Ascending aorta (tissue), 2 donors: ENCODE measurements at regions not wholly inside any gene's neighbourhood (a gene's known extent, or its start where the extent isn't known, plus 50 kb on each side); places are given as distances from the start of the nearest gene placed in this dataset.

Source experiments
- DNase-seq, 2 donors: peaks; one replicate each; pipeline ENCODE4 v3.0.0-alpha.2; 2019; ENCODE audit warnings: low spot score in 2 of 2
- H3K27ac ChIP-seq, 2 donors: fragments of 200-600 bp; sonication (generic); one replicate each; pipeline ENCODE4 v1.5.1; 2016 to 2017; ENCODE audit warnings: mild to moderate bottlenecking in 1 of 2
- H3K27me3 ChIP-seq: fragments of 200-600 bp; sonication (generic); one replicate; pipeline ENCODE4 v1.5.1; 2017
- H3K36me3 ChIP-seq, 2 donors: fragments of 200-600 bp; sonication (generic); one replicate each; pipeline ENCODE4 v1.5.1; 2016
- H3K4me1 ChIP-seq, 2 donors: fragments of 200-600 bp; sonication (generic); one replicate each; pipeline ENCODE4 v1.5.1; 2016 to 2017; ENCODE audit warnings: mild to moderate bottlenecking in 1 of 2
- H3K4me3 ChIP-seq, 2 donors: fragments of 200-600 bp; sonication (generic); one replicate each; pipeline ENCODE4 v1.5.1; 2016 to 2017; ENCODE audit warnings: mild to moderate bottlenecking in 1 of 2
- H3K9me3 ChIP-seq, 2 donors: fragments of 200-600 bp; sonication (generic); one replicate each; pipeline ENCODE4 v1.5.1; 2016
- intact Hi-C: fragments of 100-400 bp; cut with DNase I; formaldehyde crosslinking; loops from one replicate; pipeline ENCODE4 v1.15.1; 2023
- TF ChIP-seq, protein P1 (sequence below), 3 experiments: fragments of 200-600 bp in 2 of 3; fragments of 450-650 bp in 1 of 3; sonication (generic) in 2 of 3; IDR thresholded peaks; one replicate each; pipeline ENCODE4 v1.5.1; 2016 to 2019; ENCODE audit warnings: antibody characterized with exemption in 3 of 3, mild to moderate bottlenecking in 1 of 3, moderate library complexity in 1 of 3

DNA sequence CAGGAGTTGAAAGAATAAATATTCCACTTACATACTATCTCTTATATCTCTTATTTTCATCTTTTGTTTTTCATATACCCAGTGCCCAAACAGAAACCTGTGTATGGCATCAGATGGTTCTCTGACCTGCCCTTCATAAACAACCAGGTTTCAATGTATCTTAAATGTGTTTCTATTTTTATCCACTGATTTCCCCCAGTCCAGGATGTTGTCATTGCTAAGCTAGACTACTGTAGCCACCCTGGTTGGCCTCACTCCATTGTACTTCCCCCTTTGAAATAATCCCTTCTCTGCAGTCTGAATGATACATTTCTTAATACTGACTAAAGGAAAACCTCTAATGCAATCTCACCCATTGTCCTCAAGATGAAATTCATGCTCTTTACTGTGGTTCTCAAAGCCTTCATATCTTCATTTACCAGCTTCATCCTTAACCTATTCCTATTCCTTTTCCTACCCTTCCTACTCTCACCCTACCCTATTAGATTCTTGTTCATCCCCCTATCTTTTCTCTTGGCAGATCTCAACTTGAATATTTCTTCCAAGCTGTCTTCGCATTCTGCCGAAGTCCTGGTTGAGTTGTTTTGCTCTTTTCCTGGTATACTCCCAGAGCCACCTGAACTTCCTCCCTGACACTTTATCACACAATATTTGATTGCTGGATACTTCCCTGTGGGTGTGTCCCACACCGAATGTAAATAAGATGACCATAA is 312.4 kb downstream of the FOXG1 start:
- Histone ChIP-seq H3K36me3 (no peaks in the 10 kb centered on the region), H3K27ac (no peak overlapping the region), H3K4me3 (no peak overlapping the region), H3K9me3 (no peaks in the 10 kb centered on the region), H3K4me1 (no peaks in the 10 kb centered on the region), H3K27me3 (no peaks in the 10 kb centered on the region)
- intact Hi-C loops: no loop called here
- no peak for DNase-seq
- TF ChIP-seq, protein P1, sequence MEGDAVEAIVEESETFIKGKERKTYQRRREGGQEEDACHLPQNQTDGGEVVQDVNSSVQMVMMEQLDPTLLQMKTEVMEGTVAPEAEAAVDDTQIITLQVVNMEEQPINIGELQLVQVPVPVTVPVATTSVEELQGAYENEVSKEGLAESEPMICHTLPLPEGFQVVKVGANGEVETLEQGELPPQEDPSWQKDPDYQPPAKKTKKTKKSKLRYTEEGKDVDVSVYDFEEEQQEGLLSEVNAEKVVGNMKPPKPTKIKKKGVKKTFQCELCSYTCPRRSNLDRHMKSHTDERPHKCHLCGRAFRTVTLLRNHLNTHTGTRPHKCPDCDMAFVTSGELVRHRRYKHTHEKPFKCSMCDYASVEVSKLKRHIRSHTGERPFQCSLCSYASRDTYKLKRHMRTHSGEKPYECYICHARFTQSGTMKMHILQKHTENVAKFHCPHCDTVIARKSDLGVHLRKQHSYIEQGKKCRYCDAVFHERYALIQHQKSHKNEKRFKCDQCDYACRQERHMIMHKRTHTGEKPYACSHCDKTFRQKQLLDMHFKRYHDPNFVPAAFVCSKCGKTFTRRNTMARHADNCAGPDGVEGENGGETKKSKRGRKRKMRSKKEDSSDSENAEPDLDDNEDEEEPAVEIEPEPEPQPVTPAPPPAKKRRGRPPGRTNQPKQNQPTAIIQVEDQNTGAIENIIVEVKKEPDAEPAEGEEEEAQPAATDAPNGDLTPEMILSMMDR (IDR thresholded peaks at IDR 0.05): no peak

DNA sequence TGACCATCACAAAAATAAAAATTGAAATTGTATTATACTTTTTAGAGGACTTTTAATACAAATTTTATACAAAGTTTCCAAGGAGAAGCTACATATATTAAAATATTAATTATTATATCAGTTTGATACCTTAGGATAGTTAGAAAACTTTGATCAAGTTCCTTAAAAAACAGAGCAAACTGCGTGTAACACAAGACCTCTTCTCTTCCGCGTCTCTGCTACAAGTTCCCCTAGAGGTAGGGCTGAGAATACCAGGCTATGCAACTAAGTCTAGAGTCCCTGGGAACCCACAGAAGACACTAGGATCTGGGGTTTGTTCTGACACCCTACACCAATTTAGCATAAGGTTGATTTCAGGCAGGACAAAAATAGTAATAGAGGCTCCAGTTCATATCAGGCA is 319.0 kb downstream of the FOXG1 start:
- no peak for DNase-seq
- no peaks in the 10 kb centered on the region for H3K4me1 ChIP-seq
- intact Hi-C loops: no loop called here

DNA sequence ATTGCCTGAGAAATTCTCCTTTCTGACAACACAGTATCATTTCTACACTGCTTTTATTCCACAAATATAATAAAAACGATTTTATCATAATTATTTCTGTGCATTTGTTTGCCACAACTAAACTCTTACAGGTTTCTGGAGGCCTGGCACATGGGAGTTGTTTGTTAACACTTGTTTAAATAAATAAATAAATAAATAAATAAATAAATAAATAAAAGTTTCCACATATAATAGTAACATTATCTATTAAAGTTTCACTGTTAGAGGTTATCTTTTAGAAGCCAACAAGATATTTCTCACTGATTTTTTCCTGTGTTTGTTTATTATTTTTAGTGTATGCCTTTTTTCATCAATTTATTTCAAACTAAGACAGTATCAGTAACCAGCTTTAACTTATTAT is 323.3 kb downstream of the FOXG1 start:
- DNase-seq: no peak
- no peaks in the 10 kb centered on the region for H3K36me3 ChIP-seq
- no peak overlapping the region for H3K27ac ChIP-seq
- H3K27me3 ChIP-seq: no peaks in the 10 kb centered on the region
- intact Hi-C loops: no loop called here
- H3K9me3 ChIP-seq: no peaks in the 10 kb centered on the region
- TF ChIP-seq, protein P1 (IDR thresholded peaks at IDR 0.05): no peak
- H3K4me1 ChIP-seq: no peaks in the 10 kb centered on the region
- H3K4me3 ChIP-seq: no peak overlapping the region

More for the DNA sequence above, 319.0 kb downstream of the FOXG1 start:
- TF ChIP-seq, protein P1 (IDR thresholded peaks at IDR 0.05): no peak
- H3K27ac ChIP-seq: no peak overlapping the region
- H3K4me3 ChIP-seq: no peak overlapping the region
- no peaks in the 10 kb centered on the region for H3K36me3 ChIP-seq
- H3K27me3 ChIP-seq: no peaks in the 10 kb centered on the region
- no peaks in the 10 kb centered on the region for H3K9me3 ChIP-seq

DNA sequence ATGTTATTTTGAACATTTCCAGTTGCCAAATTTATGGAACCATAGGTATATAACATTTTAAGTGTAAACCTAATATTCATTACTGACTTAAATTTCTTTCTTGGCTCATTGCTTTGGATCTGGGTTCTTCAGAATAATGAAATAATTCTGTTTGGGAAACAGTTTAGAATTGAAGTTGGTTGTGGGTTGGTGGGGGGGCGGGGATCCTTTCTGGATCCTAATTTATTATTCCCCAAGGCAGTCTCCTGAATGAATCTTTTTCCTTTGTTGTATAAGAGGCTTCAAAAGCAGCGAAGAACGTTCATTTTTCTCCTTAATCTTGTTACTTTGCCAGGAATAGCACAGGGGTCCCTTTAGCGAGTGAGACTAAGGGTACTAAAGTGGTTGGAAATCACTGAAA is 325.5 kb downstream of the FOXG1 start:
- no peaks in the 10 kb centered on the region for H3K27me3 ChIP-seq
- H3K36me3 ChIP-seq: no peaks in the 10 kb centered on the region
- H3K9me3 ChIP-seq: no peaks in the 10 kb centered on the region
- no peak overlapping the region for H3K4me3 ChIP-seq
- TF ChIP-seq, protein P1 (IDR thresholded peaks at IDR 0.05): no peak
- H3K4me1 ChIP-seq: no peaks in the 10 kb centered on the region
- intact Hi-C loops: no loop called here
- DNase-seq: no peak
- no peak overlapping the region for H3K27ac ChIP-seq

DNA sequence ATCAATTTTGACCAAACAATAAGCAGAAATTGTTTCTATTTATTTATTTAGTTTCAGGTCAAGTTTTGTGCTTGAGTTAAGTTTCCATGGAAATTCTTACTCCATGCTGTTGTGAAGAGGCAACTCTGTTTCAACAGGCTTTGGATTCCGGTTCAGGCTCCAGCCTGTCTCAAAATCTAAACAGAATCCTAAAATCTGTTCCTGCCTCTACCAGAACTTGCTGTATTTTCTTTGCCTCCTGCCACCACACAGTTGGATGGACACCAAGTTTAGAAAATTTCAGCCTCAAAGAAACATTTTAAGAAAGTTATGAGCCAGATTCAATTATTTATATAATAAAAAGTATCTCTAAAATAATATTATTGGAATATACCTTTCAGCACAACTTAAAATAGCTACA is 330.9 kb downstream of the FOXG1 start:
- no peak overlapping the region for H3K27ac ChIP-seq
- no peak for DNase-seq
- H3K27me3 ChIP-seq: no peaks in the 10 kb centered on the region
- no peaks in the 10 kb centered on the region for H3K36me3 ChIP-seq
- TF ChIP-seq, protein P1 (IDR thresholded peaks at IDR 0.05): no peak
- intact Hi-C loops: no loop called here
- H3K9me3 ChIP-seq: no peaks in the 10 kb centered on the region
- no peak overlapping the region for H3K4me3 ChIP-seq
- no peaks in the 10 kb centered on the region for H3K4me1 ChIP-seq

DNA sequence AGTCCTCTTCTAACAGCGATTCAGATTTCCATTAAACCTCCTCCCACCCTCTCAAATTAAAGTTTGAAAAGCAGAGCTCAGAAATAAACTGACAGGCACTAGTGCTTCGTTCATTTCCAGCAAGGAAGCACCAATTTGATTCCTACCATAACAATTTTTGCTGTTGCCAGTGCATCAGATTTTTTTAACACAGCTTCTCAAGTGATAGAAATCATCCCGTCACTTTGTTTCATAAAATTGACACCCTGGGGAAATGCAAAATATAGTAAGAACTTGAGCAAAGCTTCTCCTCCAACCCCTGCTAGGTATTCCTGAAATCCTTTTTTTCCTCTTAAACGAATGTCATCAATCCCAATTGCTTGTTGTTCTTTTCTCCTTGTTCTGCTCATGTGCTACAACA is 332.1 kb downstream of the FOXG1 start:
- Histone ChIP-seq H3K4me3 (no peak overlapping the region), H3K9me3 (no peaks in the 10 kb centered on the region), H3K36me3 (no peaks in the 10 kb centered on the region), H3K27ac (no peak overlapping the region), H3K27me3 (no peaks in the 10 kb centered on the region), H3K4me1 (no peaks in the 10 kb centered on the region)
- no peak for DNase-seq
- TF ChIP-seq, protein P1 (IDR thresholded peaks at IDR 0.05): no peak
- intact Hi-C loops: no loop called here
